Pancreas (tissue), 10 donors: ENCODE measurements at regions not wholly inside any gene's neighbourhood (a gene's known extent, or its start where the extent isn't known, plus 50 kb on each side); places are given as distances from the start of the nearest gene placed in this dataset.

Source experiments
- ATAC-seq, 4 donors: fragments of 200-7000 bp; cut with Tn5 transposase; one replicate each; pipeline versions ENCODE4 v1.8.0 to v1.9.1; 2020; ENCODE audit warnings: mild to moderate bottlenecking in 4 of 4, moderate library complexity in 4 of 4
- DNase-seq, 6 donors: peaks; one replicate each; pipeline ENCODE4 v3.0.0-alpha.2; 2020
- FAIRE-seq: peaks from 2 replicates; lab custom pipeline; 2012; peaks lifted over from hg19 to GRCh38; lab: Jason Lieb, UNC
- H3K27ac ChIP-seq, 4 donors: fragments of 200-600 bp; sonication (generic); 1 replicate in 3 of 4; 2 replicates in 1 of 4; pipeline versions ENCODE4 v1.5.0 to v1.8.0; 2020
- H3K27me3 ChIP-seq, 4 donors: fragments of 200-600 bp; one replicate each; pipeline ENCODE4 v1.8.0; 2021
- H3K36me3 ChIP-seq, 3 donors: fragments of 200-600 bp; sonication (generic) in 1 of 3; one replicate each; pipeline versions ENCODE4 v1.5.0 to v1.8.0; 2020 to 2021
- H3K4me1 ChIP-seq, 3 donors: fragments of 200-600 bp; one replicate each; pipeline ENCODE4 v1.8.0; 2021
- H3K4me3 ChIP-seq, 4 donors: fragments of 200-600 bp; sonication (generic) in 2 of 4; one replicate each; pipeline versions ENCODE4 v1.5.0 to v1.8.0; 2020 to 2021
- H3K9me3 ChIP-seq, 4 donors: fragments of 200-600 bp; one replicate each; pipeline ENCODE4 v1.8.0; 2021
- WGBS, 2 donors: extraction: QIAGEN DNeasy Blood & Tissue Kit; methylation state at CpG; one replicate each; pipeline ENCODE4 v1.1.7; 2013; 5-methylcytosine and 5-hydroxymethylcytosine counted together
- intact Hi-C, 3 donors: fragments of 100-400 bp; cut with DNase I; formaldehyde crosslinking; loops; one replicate each; pipeline versions ENCODE4 v1.11.1 to v1.14.2; 2022
- TF ChIP-seq, protein P1 (sequence below), 4 donors: fragments of 200-600 bp; sonication (generic) in 3 of 4; IDR thresholded peaks; one replicate each; pipeline versions ENCODE4 v1.5.0 to v1.8.0; 2021; ENCODE audit warnings: antibody characterized with exemption in 4 of 4
- donor health status: healthy with polysubstance abuse.
- donor health status: DM: no; HTN: no; CAD: no; lungs with moderate emphysema.
- donor health status: DM: no; HTN: no; CAD: no.
- donor health status: control.
- donor health status: control.
- donor health status: Bipolar disorder and iron deficiency.
- donor health status: DM: yes; HTN: yes; CAD: no.
- donor health status: DM: no; HTN: no; CAD: no.
- donor health status: DM: no; HTN: no; CAD: no.
- donor health status: DM: yes; HTN: yes; CAD: no.

DNA sequence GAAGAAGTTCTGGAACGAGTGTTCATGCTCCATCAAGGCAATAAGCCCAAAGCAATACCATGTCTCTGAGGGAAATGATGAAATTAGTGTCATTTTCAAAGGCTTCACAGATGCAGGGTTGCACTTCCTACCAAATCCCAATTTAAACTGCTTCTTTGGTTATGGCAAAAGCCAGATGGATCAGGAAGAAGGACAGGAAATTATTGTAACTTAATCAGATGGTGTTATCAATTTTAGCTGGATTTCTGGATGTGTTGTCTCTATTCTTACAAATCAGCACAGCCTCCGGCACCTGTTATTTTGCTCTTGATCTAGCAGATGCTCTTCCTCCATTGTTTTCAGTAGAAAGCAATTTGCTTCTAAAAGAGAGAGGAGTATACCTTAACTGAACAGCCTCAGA is 693.4 kb downstream of the SOCS6 start:
- ATAC-seq (no peak), DNase-seq (no peak), FAIRE-seq (no peak)
- Histone ChIP-seq H3K9me3 (no peaks in the 10 kb centered on the region), H3K27me3 (no peaks in the 10 kb centered on the region), H3K36me3 (no peaks in the 10 kb centered on the region), H3K4me3 (no peak overlapping the region), H3K4me1 (no peaks in the 10 kb centered on the region), H3K27ac (no peak overlapping the region)
- 58 to 65% methylated on average over 2 of the region's 2 CpGs for WGBS, 2 donors
- TF ChIP-seq, protein P1, sequence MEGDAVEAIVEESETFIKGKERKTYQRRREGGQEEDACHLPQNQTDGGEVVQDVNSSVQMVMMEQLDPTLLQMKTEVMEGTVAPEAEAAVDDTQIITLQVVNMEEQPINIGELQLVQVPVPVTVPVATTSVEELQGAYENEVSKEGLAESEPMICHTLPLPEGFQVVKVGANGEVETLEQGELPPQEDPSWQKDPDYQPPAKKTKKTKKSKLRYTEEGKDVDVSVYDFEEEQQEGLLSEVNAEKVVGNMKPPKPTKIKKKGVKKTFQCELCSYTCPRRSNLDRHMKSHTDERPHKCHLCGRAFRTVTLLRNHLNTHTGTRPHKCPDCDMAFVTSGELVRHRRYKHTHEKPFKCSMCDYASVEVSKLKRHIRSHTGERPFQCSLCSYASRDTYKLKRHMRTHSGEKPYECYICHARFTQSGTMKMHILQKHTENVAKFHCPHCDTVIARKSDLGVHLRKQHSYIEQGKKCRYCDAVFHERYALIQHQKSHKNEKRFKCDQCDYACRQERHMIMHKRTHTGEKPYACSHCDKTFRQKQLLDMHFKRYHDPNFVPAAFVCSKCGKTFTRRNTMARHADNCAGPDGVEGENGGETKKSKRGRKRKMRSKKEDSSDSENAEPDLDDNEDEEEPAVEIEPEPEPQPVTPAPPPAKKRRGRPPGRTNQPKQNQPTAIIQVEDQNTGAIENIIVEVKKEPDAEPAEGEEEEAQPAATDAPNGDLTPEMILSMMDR (IDR thresholded peaks at IDR 0.05): no peak
- intact Hi-C loops: loop anchor here in 1 of 3 donors (10.0 kb wide), 1 partner anchor 63 kb away; no protein-coding TSS in a partner anchor

DNA sequence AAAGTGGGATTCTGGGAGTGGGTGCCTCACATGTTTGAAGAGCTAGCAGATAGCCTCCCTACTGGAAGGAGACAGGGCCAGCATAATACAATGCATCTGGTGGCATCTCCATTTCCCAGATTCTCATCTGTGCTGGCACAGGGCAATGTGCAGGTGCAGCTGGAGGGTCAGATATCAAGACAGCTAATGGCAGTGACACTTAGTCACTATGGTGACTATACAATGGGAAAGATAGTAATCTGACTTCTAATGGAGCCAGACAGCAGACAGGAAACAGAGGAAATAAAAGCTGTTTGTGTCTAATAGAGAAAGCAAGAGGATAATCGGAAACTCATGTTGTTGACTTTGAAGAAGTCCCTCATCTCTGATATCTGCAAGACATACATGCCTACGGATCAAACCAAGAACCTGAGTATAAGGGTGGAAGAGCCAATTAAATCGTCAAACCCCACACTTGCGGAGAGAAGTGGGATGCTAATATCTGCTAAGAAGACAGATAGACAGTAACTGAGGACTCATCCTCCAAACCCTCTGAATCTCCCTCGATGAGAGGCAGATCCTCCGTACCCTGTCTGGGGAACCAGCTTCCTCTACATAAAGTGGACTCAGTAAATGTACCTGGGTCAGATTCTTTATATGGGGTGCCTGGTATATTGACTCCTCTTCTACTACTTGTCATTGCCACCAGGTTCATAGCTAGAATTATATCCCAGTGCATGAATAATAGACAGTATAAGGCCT is 692.7 kb downstream of the SOCS6 start:
- no peak overlapping the region for H3K4me3 ChIP-seq
- intact Hi-C loops: loop anchor here in 1 of 3 donors (10.0 kb wide), 1 partner anchor 63 kb away; no protein-coding TSS in a partner anchor
- TF ChIP-seq, protein P1 (IDR thresholded peaks at IDR 0.05): no peak
- WGBS, 2 donors: 51 to 77% methylated on average over 6 of the region's 6 CpGs
- H3K9me3 ChIP-seq: no peaks in the 10 kb centered on the region
- ATAC-seq (no peak), DNase-seq (no peak), FAIRE-seq (no peak)
- H3K27ac ChIP-seq: no peak overlapping the region
- H3K27me3 ChIP-seq: no peaks in the 10 kb centered on the region
- no peaks in the 10 kb centered on the region for H3K4me1 ChIP-seq
- no peaks in the 10 kb centered on the region for H3K36me3 ChIP-seq

DNA sequence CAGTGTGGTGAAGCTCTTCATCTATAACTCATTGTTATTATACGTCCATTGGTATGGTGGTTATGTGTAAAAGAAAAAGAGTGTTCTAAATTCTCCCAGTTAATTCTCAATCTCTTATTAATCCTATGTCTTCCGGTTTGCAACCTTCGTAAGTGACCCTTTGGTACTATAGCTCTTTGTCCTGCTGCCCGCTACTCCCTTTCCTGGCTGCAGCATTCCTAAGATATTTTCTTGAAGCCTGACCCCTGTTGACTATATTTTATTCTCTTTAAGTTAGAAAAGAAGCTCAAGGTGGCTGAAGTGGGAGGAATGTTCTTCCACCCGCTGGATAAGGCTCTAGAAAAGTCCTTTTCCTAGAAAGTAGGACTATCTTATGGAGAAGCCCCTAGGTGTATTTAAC is 684.8 kb downstream of the SOCS6 start:
- intact Hi-C loops: no loop called here
- FAIRE-seq: no peak
- Histone ChIP-seq H3K27ac (no peak overlapping the region), H3K4me3 (no peak overlapping the region), H3K36me3 (no peaks in the 10 kb centered on the region), H3K27me3 (no peaks in the 10 kb centered on the region), H3K9me3 (no peaks in the 10 kb centered on the region), H3K4me1 (no peaks in the 10 kb centered on the region)
- no peak for DNase-seq
- TF ChIP-seq, protein P1 (IDR thresholded peaks at IDR 0.05): no peak
- ATAC-seq: no peak
- WGBS, 2 donors: 37 to 39% methylated on average over 5 of the region's 5 CpGs

DNA sequence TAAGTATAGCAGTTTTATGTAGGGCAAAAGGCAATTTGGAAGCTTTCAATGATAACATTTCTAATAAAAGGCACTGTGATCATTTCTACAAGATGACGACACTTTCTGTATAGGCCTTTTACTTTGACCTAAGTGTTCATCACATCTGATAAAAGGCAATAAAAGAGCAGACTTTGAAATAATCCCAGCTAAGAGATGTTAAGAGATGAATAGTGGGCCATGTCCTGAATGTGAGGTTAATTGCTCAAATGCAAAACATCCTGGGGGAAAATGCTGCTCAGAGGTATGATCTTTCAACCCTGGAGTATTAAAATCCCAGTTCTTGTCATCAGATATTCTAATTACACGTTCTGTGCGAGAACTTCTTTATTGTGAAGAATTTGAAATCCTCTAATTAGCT is 677.6 kb downstream of the SOCS6 start:
- TF ChIP-seq, protein P1 (IDR thresholded peaks at IDR 0.05): no peak
- FAIRE-seq (no peak), ATAC-seq (no peak), DNase-seq (no peak)
- Histone ChIP-seq H3K4me3 (no peak overlapping the region), H3K27me3 (no peaks in the 10 kb centered on the region), H3K36me3 (no peaks in the 10 kb centered on the region), H3K4me1 (no peaks in the 10 kb centered on the region), H3K9me3 (no peaks in the 10 kb centered on the region), H3K27ac (no peak overlapping the region)
- 68 to 76% methylated on average over 3 of the region's 3 CpGs for WGBS, 2 donors
- intact Hi-C loops: no loop called here

DNA sequence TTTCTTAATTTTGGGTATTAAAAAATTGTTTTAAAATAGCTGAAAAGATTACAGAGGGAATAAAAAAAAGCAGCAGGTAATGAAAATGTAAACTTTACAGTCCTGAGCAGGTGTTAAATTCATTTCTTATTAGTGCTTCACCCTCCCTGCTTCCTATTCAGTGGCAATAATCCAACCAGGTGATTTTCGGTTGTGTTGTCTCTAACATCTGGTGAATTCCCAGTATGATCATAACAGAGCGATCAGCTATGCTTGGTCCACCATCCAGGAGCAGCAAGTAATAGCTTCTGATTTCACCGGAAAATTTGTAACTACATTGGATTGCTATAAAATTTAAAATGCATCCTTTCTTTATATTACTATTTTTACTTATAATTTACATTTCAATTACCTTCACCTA is 673.1 kb downstream of the SOCS6 start:
- Histone ChIP-seq H3K36me3 (no peaks in the 10 kb centered on the region), H3K27ac (no peak overlapping the region), H3K9me3 (no peaks in the 10 kb centered on the region), H3K4me3 (no peak overlapping the region), H3K27me3 (no peaks in the 10 kb centered on the region), H3K4me1 (no peaks in the 10 kb centered on the region)
- DNase-seq (peak in 1 of 6 donors; percentile 10), FAIRE-seq (no peak), ATAC-seq (peak; percentile 50 to 75 (median 54))
- intact Hi-C loops: no loop called here
- TF ChIP-seq, protein P1 (IDR thresholded peaks at IDR 0.05): no peak
- 31 to 36% methylated on average over 3 of the region's 3 CpGs for WGBS, 2 donors
